ENCODE measurements at regions not wholly inside any gene's neighbourhood (a gene's known extent, or its start where the extent isn't known, plus 50 kb on each side); places are given as distances from the start of the nearest gene placed in this dataset.

DNA sequence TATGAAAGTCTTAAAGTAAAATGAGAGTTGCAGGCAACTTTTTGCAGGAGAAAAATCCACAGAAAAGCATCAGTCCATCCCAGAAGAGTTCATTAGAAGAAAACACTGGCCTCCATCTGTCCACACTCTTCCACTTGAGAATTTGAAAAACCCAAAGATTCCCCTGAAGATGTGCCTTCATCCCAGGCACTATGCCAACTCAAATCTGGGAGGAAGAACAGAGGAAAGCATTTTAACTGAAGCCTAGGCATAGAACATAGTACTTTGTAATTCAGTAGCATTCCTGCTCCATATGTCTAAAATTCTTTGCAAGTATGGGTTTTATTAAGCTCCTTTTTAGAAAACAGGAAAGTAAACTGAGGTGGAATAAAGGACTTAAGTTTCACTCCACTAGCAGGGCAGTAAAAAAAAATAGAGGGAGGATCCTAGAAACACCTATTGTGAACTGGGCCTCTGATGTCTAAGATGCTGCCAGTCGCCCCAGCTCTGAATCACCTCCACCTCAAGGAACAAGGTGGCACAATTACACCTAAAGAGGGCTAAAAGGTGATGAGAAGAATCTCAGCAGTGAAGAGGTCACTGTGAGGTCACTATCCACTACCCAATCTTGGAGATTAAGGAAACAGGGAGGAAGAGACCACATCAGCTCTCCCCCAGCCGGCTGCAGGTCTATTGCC is 141.9 kb upstream of the FAM241A start:
- no peak overlapping the region for H3K27ac ChIP-seq (ENCODE audit: low read length)
- TF ChIP-seq, protein P1, sequence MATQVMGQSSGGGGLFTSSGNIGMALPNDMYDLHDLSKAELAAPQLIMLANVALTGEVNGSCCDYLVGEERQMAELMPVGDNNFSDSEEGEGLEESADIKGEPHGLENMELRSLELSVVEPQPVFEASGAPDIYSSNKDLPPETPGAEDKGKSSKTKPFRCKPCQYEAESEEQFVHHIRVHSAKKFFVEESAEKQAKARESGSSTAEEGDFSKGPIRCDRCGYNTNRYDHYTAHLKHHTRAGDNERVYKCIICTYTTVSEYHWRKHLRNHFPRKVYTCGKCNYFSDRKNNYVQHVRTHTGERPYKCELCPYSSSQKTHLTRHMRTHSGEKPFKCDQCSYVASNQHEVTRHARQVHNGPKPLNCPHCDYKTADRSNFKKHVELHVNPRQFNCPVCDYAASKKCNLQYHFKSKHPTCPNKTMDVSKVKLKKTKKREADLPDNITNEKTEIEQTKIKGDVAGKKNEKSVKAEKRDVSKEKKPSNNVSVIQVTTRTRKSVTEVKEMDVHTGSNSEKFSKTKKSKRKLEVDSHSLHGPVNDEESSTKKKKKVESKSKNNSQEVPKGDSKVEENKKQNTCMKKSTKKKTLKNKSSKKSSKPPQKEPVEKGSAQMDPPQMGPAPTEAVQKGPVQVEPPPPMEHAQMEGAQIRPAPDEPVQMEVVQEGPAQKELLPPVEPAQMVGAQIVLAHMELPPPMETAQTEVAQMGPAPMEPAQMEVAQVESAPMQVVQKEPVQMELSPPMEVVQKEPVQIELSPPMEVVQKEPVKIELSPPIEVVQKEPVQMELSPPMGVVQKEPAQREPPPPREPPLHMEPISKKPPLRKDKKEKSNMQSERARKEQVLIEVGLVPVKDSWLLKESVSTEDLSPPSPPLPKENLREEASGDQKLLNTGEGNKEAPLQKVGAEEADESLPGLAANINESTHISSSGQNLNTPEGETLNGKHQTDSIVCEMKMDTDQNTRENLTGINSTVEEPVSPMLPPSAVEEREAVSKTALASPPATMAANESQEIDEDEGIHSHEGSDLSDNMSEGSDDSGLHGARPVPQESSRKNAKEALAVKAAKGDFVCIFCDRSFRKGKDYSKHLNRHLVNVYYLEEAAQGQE (IDR thresholded peaks at IDR 0.05; ENCODE audit: borderline replicate concordance): no peak
- TF ChIP-seq EZH2 (IDR thresholded peaks at IDR 0.05; ENCODE audit: borderline replicate concordance, insufficient read depth, low read length, poor library complexity, severe bottlenecking): no peak
- TF ChIP-seq MXI1 (conservative IDR thresholded peaks at IDR 0.05; ENCODE audit: poor library complexity, severe bottlenecking): no peak
- no peak for TF ChIP-seq TAF1 (IDR thresholded peaks at IDR 0.05; ENCODE audit: low read depth)
- no peak for TF ChIP-seq EP300 (conservative IDR thresholded peaks at IDR 0.05; ENCODE audit: poor library complexity, severe bottlenecking)
- no peak for TF ChIP-seq RAD21 (conservative IDR thresholded peaks at IDR 0.05)
- TF ChIP-seq SMC3 (conservative IDR thresholded peaks at IDR 0.05; ENCODE audit: poor library complexity): no peak
- TF ChIP-seq, protein P2, sequence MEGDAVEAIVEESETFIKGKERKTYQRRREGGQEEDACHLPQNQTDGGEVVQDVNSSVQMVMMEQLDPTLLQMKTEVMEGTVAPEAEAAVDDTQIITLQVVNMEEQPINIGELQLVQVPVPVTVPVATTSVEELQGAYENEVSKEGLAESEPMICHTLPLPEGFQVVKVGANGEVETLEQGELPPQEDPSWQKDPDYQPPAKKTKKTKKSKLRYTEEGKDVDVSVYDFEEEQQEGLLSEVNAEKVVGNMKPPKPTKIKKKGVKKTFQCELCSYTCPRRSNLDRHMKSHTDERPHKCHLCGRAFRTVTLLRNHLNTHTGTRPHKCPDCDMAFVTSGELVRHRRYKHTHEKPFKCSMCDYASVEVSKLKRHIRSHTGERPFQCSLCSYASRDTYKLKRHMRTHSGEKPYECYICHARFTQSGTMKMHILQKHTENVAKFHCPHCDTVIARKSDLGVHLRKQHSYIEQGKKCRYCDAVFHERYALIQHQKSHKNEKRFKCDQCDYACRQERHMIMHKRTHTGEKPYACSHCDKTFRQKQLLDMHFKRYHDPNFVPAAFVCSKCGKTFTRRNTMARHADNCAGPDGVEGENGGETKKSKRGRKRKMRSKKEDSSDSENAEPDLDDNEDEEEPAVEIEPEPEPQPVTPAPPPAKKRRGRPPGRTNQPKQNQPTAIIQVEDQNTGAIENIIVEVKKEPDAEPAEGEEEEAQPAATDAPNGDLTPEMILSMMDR (IDR thresholded peaks at IDR 0.05; ENCODE audit: poor library complexity, severe bottlenecking): no peak
- TF ChIP-seq POLR2AphosphoS5 (IDR thresholded peaks at IDR 0.05): no peak
- H3K4me2 ChIP-seq (ENCODE audit: low read length): no peak overlapping the region
- H3K9ac ChIP-seq (ENCODE audit: low read length): no peak overlapping the region
- no peaks in the 10 kb centered on the region for H4K20me1 ChIP-seq (ENCODE audit: insufficient read depth)
- no peaks in the 10 kb centered on the region for H3K9me3 ChIP-seq (ENCODE audit: low read length)
- H3K79me2 ChIP-seq (replicated peaks; ENCODE audit: insufficient read depth, low read length): no peaks in the 10 kb centered on the region
- no peaks in the 10 kb centered on the region for H3K36me3 ChIP-seq (ENCODE audit: insufficient read depth, low read length)
- no peaks in the 10 kb centered on the region for H3F3A ChIP-seq (ENCODE audit: insufficient read depth, low read length, poor library complexity, severe bottlenecking)
- no peak overlapping the region for H3K4me3 ChIP-seq (ENCODE audit: low read length)
- H3K9me2 ChIP-seq (ENCODE audit: insufficient read depth, low read length): no peaks in the 10 kb centered on the region
- H2AFZ ChIP-seq (ENCODE audit: low read depth, low read length): no peak overlapping the region
- no peaks in the 10 kb centered on the region for H3K27me3 ChIP-seq (ENCODE audit: insufficient read depth, low read depth, low read length)

DNA sequence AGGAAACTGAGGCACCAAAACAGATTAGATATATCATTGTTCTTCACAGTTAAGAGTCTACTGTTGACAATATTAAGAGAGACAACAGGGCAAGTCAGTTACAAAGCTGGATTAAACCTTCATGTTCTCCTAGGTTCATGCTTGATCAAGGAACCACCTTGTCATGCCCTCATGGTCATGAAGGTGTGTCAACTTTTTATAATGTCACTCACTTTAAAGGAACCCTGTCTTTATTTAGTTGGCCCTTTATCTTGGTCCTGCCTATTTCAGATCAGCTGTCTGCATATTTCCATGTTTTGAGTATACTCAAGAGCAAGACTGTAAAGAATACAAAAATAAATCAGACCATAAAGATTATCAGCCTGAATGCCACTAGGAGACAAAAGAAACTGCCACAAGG is 140.2 kb upstream of the FAM241A start:
- no peak overlapping the region for H3K4me3 ChIP-seq (ENCODE audit: low read length)
- no peak overlapping the region for H3K9ac ChIP-seq (ENCODE audit: low read length)
- no peak overlapping the region for H3K27ac ChIP-seq (ENCODE audit: low read length)
- H3K36me3 ChIP-seq (ENCODE audit: insufficient read depth, low read length): no peaks in the 10 kb centered on the region
- no peak overlapping the region for H3K4me2 ChIP-seq (ENCODE audit: low read length)
- no peaks in the 10 kb centered on the region for H3K9me2 ChIP-seq (ENCODE audit: insufficient read depth, low read length)
- no peaks in the 10 kb centered on the region for H3K79me2 ChIP-seq (replicated peaks; ENCODE audit: insufficient read depth, low read length)
- no peaks in the 10 kb centered on the region for H3K9me3 ChIP-seq (ENCODE audit: low read length)
- no peaks in the 10 kb centered on the region for H4K20me1 ChIP-seq (ENCODE audit: insufficient read depth)
- H3K27me3 ChIP-seq (ENCODE audit: insufficient read depth, low read depth, low read length): no peaks in the 10 kb centered on the region
- no peaks in the 10 kb centered on the region for H3F3A ChIP-seq (ENCODE audit: insufficient read depth, low read length, poor library complexity, severe bottlenecking)
- TF ChIP-seq SMC3 (conservative IDR thresholded peaks at IDR 0.05; ENCODE audit: poor library complexity) (no peak), EP300 (conservative IDR thresholded peaks at IDR 0.05; ENCODE audit: poor library complexity, severe bottlenecking) (no peak), MXI1 (conservative IDR thresholded peaks at IDR 0.05; ENCODE audit: poor library complexity, severe bottlenecking) (no peak)
- TF ChIP-seq, protein P1 (IDR thresholded peaks at IDR 0.05; ENCODE audit: borderline replicate concordance): no peak
- no peak overlapping the region for H2AFZ ChIP-seq (ENCODE audit: low read depth, low read length)
